AG04450 (cell line): ENCODE measurements at regions not wholly inside any gene's neighbourhood (a gene's known extent, or its start where the extent isn't known, plus 50 kb on each side); places are given as distances from the start of the nearest gene placed in this dataset.

Source experiments
- CTCF ChIA-PET: fragments of 300-600, 350-600 bp; formaldehyde crosslinking; extraction: SDS; loops from one replicate; lab custom pipeline; 2022; ENCODE audit warnings: antibody characterized with exemption, inconsistent platforms; lab: Charles Lee
- POLR2A ChIA-PET: fragments of 350-600 bp; formaldehyde crosslinking; extraction: SDS; loops from one replicate; lab custom pipeline; 2021; ENCODE audit warnings: antibody characterized with exemption, inconsistent platforms; lab: Yijun Ruan, JAX
- DNase-seq: peaks from one replicate; pipeline ENCODE4 v3.0.0-alpha.2; 2011; ENCODE audit warnings: low read depth, low spot score
- H3K27ac ChIP-seq: one replicate; pipeline ENCODE4 v1.5.1; 2012; ENCODE audit warnings: low read depth, low read length, control low read depth
- H3K27me3 ChIP-seq: one replicate; pipeline ENCODE4 v1.6.0; 2012; ENCODE audit warnings: low read length; ENCODE audit not compliant: control insufficient read depth, insufficient read depth
- H3K4me3 ChIP-seq: 2 replicates; pipeline ENCODE4 v1.5.1; 2011; ENCODE audit warnings: mild to moderate bottlenecking, low read depth, low read length, control low read depth
- H3K9me3 ChIP-seq: 2 replicates; pipeline ENCODE4 v1.5.1; 2012; ENCODE audit warnings: low read length; ENCODE audit not compliant: control insufficient read depth, insufficient read depth
- CTCF ChIP-seq: IDR thresholded peaks from 2 replicates; pipeline ENCODE4 v1.5.1; 2011; ENCODE audit warnings: low read depth, low read length, control low read depth, inconsistent platforms

DNA sequence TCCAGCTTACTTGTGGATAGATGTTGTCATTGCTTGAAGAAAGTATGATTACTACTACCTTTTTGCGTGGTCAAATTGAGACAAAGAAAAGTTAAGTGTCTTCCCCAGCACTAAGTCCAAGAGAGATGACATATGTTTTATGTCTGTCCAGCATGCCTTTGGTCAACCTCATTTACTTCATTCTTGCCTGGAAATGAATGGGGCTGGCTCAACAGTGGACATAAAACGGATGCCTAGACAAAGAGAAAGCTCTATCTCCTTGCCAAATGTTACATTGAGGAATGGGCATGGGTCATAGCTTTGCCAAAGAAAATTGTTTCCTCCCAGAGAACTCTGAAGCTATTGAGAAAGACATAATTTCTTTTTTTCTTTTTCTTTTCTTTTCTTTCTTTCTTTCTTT, 82.4 kb upstream of the PLPPR4 start:
- H3K9me3 ChIP-seq = no peaks in the 10 kb centered on the region
- no peaks in the 10 kb centered on the region for H3K27me3 ChIP-seq
- H3K27ac ChIP-seq = no peak overlapping the region
- ChIA-PET POLR2A (no interaction called here), CTCF (interaction anchor here (0.6 to 6.6 kb wide), 10 partner anchors 16 to 526 kb away, joined by 3 to 137 read pairs (median 6); no protein-coding TSS in a partner anchor)
- DNase-seq = no peak
- no peak overlapping the region for H3K4me3 ChIP-seq
- TF ChIP-seq CTCF = no peak

DNA sequence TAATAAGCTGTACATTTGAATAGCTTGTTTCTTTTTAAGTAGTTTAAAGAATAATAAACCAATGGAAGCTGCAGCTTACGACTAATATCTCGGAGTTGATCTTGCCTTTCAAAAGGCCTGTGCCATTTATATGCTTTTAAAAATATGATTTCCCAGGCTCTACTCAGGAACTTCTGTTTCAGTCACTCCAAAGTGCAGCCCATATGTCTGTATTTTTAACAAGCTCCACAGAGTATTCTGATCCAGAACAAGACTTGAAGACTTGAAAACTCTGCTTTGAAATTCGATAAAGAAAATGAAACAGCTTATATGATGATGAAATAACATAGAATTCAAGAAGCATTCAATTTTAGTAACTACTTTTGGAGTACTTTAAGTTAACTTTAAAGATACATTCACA, 79.1 kb upstream of the PLPPR4 start:
- no peak for TF ChIP-seq CTCF
- Histone ChIP-seq H3K9me3 (no peaks in the 10 kb centered on the region), H3K4me3 (no peak overlapping the region), H3K27ac (no peak overlapping the region), H3K27me3 (no peaks in the 10 kb centered on the region)
- no peak for DNase-seq
- POLR2A ChIA-PET = no interaction called here
- CTCF ChIA-PET = interaction anchor here (1.0 to 6.6 kb wide), 4 partner anchors 296 to 522 kb away, joined by 3 to 137 read pairs (median 4); no protein-coding TSS in a partner anchor

DNA sequence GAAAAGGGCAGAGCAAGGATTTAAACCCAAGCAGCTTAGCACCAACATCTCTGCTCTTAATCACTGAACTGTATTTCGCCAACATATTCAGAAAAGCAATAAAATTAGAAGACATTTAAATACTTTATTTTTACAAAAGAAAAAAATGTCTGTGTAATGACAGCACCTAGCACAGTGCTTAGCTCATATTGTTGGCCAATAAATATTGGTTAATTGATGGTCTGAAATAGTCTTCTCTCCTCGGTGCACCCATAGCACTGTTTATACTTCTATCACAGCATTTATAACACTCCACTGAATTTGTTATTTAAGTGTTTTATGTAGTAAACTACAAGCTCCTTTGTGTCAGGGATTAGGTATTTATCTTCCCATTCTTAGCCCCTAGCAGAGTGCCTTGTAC, 70.9 kb upstream of the PLPPR4 start:
- Histone ChIP-seq H3K4me3 (no peak overlapping the region), H3K27ac (no peak overlapping the region), H3K9me3 (no peaks in the 10 kb centered on the region), H3K27me3 (no peaks in the 10 kb centered on the region)
- DNase-seq = no peak
- ChIA-PET POLR2A (no interaction called here), CTCF (interaction anchor here (1.2 kb wide), 1 partner anchor 288 kb away, joined by 4 read pairs; no protein-coding TSS in a partner anchor)
- no peak for TF ChIP-seq CTCF

- H3K4me3 ChIP-seq = no peak overlapping the region
- DNase-seq = no peak
- H3K27me3 ChIP-seq = no peaks in the 10 kb centered on the region
- CTCF ChIA-PET = interaction anchor here (1.1 to 2.1 kb wide), 2 partner anchors 283 to 509 kb away, joined by 3 to 6 read pairs; no protein-coding TSS in a partner anchor
- TF ChIP-seq CTCF = no peak
- no peaks in the 10 kb centered on the region for H3K9me3 ChIP-seq
- no peak overlapping the region for H3K27ac ChIP-seq
- POLR2A ChIA-PET = no interaction called here
These were observed 65.9 kb upstream of the PLPPR4 start for GRCh38 chr1:99198393-99198792.

GRCh38 chr1:99207216-99207615, 57.1 kb upstream of the PLPPR4 start:
- ChIA-PET POLR2A (no interaction called here), CTCF (no interaction called here)
- H3K27me3 ChIP-seq = no peaks in the 10 kb centered on the region
- H3K9me3 ChIP-seq = no peaks in the 10 kb centered on the region
- DNase-seq = no peak
- H3K4me3 ChIP-seq = no peak overlapping the region
- H3K27ac ChIP-seq = no peak overlapping the region
- TF ChIP-seq CTCF = no peak
